Prostate gland (tissue), 2 donors: ENCODE measurements at regions not wholly inside any gene's neighbourhood (a gene's known extent, or its start where the extent isn't known, plus 50 kb on each side); places are given as distances from the start of the nearest gene placed in this dataset.

ENCODE experiments used
- CTCF ChIP-seq, 4 experiments: fragments of 200-600 bp in 2 of 4; fragments of 450-650 bp in 2 of 4; sonication (generic) in 2 of 4; IDR thresholded peaks; 1 replicate in 3 of 4; 2 replicates in 1 of 4; pipeline ENCODE4 v1.5.1; 2016 to 2019; ENCODE audit warnings: antibody characterized with exemption in 4 of 4, mild to moderate bottlenecking in 2 of 4, moderate library complexity in 2 of 4
- POLR2A ChIP-seq: fragments of 450-650 bp; IDR thresholded peaks from one replicate; pipeline ENCODE4 v1.6.1; 2016; ENCODE audit warnings: antibody characterized with exemption, mild to moderate bottlenecking
- POLR2AphosphoS5 ChIP-seq: sonication (generic); formaldehyde crosslinking; IDR thresholded peaks from one replicate; pipeline ENCODE4 v1.6.1; 2017; ENCODE audit warnings: antibody characterized with exemption

- TF ChIP-seq CTCF (IDR thresholded peaks at IDR 0.05) = no peak
- TF ChIP-seq POLR2A = no peak
- TF ChIP-seq POLR2AphosphoS5 = no peak
Measured at GRCh38 chr5:90144625-90145327, 264.8 kb downstream of the CETN3 start.
